ENCODE measurements at regions not wholly inside any gene's neighbourhood (a gene's known extent, or its start where the extent isn't known, plus 50 kb on each side); places are given as distances from the start of the nearest gene placed in this dataset.

- 48 to 67% methylated on average over 4 of the region's 4 CpGs for WGBS, 2 donors
- intact Hi-C loops (cut with DNase I) = no loop called here
Observed at GRCh38 chr14:29098656-29099055, 332.1 kb downstream of the FOXG1 start.

GRCh38 chr14:29102266-29102665 is 335.7 kb downstream of the FOXG1 start:
- no peaks in the 10 kb centered on the region for H3K36me3 ChIP-seq
- H3K4me1 ChIP-seq = no peaks in the 10 kb centered on the region
- no peaks in the 10 kb centered on the region for H3K27me3 ChIP-seq
- TF ChIP-seq POLR2AphosphoS5 (IDR thresholded peaks at IDR 0.05) = no peak
- TF ChIP-seq, protein P1, sequence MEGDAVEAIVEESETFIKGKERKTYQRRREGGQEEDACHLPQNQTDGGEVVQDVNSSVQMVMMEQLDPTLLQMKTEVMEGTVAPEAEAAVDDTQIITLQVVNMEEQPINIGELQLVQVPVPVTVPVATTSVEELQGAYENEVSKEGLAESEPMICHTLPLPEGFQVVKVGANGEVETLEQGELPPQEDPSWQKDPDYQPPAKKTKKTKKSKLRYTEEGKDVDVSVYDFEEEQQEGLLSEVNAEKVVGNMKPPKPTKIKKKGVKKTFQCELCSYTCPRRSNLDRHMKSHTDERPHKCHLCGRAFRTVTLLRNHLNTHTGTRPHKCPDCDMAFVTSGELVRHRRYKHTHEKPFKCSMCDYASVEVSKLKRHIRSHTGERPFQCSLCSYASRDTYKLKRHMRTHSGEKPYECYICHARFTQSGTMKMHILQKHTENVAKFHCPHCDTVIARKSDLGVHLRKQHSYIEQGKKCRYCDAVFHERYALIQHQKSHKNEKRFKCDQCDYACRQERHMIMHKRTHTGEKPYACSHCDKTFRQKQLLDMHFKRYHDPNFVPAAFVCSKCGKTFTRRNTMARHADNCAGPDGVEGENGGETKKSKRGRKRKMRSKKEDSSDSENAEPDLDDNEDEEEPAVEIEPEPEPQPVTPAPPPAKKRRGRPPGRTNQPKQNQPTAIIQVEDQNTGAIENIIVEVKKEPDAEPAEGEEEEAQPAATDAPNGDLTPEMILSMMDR (IDR thresholded peaks at IDR 0.05) = no peak
- no peak for TF ChIP-seq EP300 (IDR thresholded peaks at IDR 0.05)
- no peak for TF ChIP-seq POLR2A (IDR thresholded peaks at IDR 0.05)
- no peaks in the 10 kb centered on the region for H3K9me3 ChIP-seq
- WGBS, 2 donors = 88 to 89% methylated on average over 7 of the region's 7 CpGs
- no peak overlapping the region for H3K4me3 ChIP-seq
- DNase-seq = no peak
- intact Hi-C loops (cut with DNase I) = no loop called here
- no peak overlapping the region for H3K27ac ChIP-seq

More at GRCh38 chr14:29098656-29099055, 332.1 kb downstream of the FOXG1 start:
- Histone ChIP-seq H3K36me3 (no peaks in the 10 kb centered on the region), H3K9me3 (no peaks in the 10 kb centered on the region), H3K4me1 (no peaks in the 10 kb centered on the region), H3K27me3 (no peaks in the 10 kb centered on the region), H3K27ac (no peak overlapping the region), H3K4me3 (no peak overlapping the region)
- no peak for DNase-seq
- TF ChIP-seq EP300 (IDR thresholded peaks at IDR 0.05) (no peak), POLR2AphosphoS5 (IDR thresholded peaks at IDR 0.05) (no peak), POLR2A (IDR thresholded peaks at IDR 0.05) (no peak)
- TF ChIP-seq, protein P1 (IDR thresholded peaks at IDR 0.05) = no peak

DNA sequence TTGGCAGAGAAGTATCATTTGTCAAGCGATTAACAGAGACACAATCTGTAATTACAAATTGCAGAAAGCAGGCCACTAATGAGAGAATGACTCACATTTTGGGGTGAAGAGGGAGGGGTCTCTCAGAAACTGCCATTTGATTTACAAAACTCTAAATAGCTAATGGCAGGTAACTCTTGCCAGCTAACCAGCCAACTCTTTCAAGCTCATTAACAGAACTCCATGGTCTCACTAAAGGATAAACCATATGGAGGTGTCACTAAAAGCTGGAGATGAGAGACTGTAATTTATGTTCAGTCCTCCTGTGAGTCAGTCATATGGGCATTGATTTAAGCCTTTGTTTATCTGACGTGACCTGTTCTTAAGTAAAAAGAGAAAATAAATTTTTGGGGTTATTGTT is 336.4 kb downstream of the FOXG1 start:
- Histone ChIP-seq H3K27me3 (no peaks in the 10 kb centered on the region), H3K9me3 (no peaks in the 10 kb centered on the region), H3K36me3 (no peaks in the 10 kb centered on the region), H3K27ac (no peak overlapping the region), H3K4me3 (no peak overlapping the region), H3K4me1 (no peaks in the 10 kb centered on the region)
- WGBS, 2 donors = 58 to 77% methylated on average over 2 of the region's 2 CpGs
- TF ChIP-seq, protein P1 (IDR thresholded peaks at IDR 0.05) = no peak
- TF ChIP-seq EP300 (IDR thresholded peaks at IDR 0.05) = no peak
- TF ChIP-seq POLR2A (IDR thresholded peaks at IDR 0.05) = no peak
- TF ChIP-seq POLR2AphosphoS5 (IDR thresholded peaks at IDR 0.05) = no peak
- no peak for DNase-seq
- intact Hi-C loops (cut with DNase I) = no loop called here

GRCh38 chr14:29108908-29109307 is 342.3 kb downstream of the FOXG1 start:
- Histone ChIP-seq H3K4me3 (no peak overlapping the region), H3K36me3 (no peaks in the 10 kb centered on the region), H3K9me3 (no peaks in the 10 kb centered on the region), H3K27me3 (no peaks in the 10 kb centered on the region), H3K27ac (no peak overlapping the region), H3K4me1 (no peaks in the 10 kb centered on the region)
- intact Hi-C loops (cut with DNase I) = no loop called here
- DNase-seq = no peak
- WGBS, 2 donors = 83 to 94% methylated on average over 1 of the region's 1 CpG
- TF ChIP-seq POLR2AphosphoS5 (IDR thresholded peaks at IDR 0.05) = no peak
- no peak for TF ChIP-seq POLR2A (IDR thresholded peaks at IDR 0.05)
- TF ChIP-seq, protein P1 (IDR thresholded peaks at IDR 0.05) = no peak
- TF ChIP-seq EP300 (IDR thresholded peaks at IDR 0.05) = no peak

- 80 to 85% methylated on average over 1 of the region's 1 CpG for WGBS, 2 donors
- Histone ChIP-seq H3K36me3 (no peaks in the 10 kb centered on the region), H3K27me3 (no peaks in the 10 kb centered on the region), H3K9me3 (no peaks in the 10 kb centered on the region), H3K4me3 (no peak overlapping the region), H3K4me1 (no peaks in the 10 kb centered on the region), H3K27ac (no peak overlapping the region)
- intact Hi-C loops (cut with DNase I) = no loop called here
- no peak for DNase-seq
- TF ChIP-seq, protein P1 (IDR thresholded peaks at IDR 0.05) = no peak
- no peak for TF ChIP-seq EP300 (IDR thresholded peaks at IDR 0.05)
- TF ChIP-seq POLR2A (IDR thresholded peaks at IDR 0.05) = no peak
- TF ChIP-seq POLR2AphosphoS5 (IDR thresholded peaks at IDR 0.05) = no peak
Observed at GRCh38 chr14:29109589-29109988, 343.0 kb downstream of the FOXG1 start.
